ENCODE measurements at regions not wholly inside any gene's neighbourhood (a gene's known extent, or its start where the extent isn't known, plus 50 kb on each side); places are given as distances from the start of the nearest gene placed in this dataset.
"Not testable (repeated sequence)": the region's sequence is repeated elsewhere in the genome, so short reads cannot be mapped to it uniquely, and the experiment has no call there.

DNA sequence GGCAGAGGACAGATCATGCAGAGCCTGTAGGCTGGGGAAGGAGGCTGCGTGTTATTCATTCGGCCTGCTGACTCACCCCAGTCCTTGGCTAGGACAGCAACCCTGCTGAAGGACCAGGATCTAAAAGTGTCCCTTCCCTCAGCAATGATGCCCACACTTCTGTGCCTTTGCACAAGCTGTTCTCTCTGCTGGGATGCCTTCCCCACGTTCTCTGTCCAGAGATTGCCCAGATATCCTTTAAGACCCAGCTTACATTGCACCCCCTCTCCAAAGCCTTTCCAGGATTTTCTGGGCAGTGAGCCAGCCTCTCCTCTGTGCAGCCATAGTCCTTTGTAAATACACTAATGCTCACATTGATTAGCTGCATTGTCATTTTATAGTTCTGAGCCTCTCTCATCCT lies 99.3 kb upstream of the CHD6 start:
- DNase-seq (ENCODE audit: low spot score): peak; percentile 45

DNA sequence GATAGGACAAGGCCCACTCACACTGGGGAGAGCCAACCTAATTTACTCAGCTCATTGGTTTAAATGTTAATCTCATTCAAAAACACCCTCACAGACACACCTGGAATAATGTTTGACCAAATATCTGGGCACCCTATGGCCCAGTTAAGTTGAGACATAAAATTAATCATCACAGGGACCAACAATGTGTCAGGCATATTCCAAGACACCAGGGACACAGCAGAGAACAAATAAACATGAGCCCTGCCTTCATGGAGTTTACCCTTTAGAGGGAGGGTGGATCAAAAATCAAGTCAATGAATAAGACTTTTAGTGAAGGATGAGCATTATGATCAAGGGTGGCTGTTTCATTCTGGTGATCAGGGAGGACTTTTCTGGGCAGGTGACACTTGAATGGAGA lies 98.7 kb upstream of the CHD6 start:
- DNase-seq (ENCODE audit: low spot score): no peak

DNA sequence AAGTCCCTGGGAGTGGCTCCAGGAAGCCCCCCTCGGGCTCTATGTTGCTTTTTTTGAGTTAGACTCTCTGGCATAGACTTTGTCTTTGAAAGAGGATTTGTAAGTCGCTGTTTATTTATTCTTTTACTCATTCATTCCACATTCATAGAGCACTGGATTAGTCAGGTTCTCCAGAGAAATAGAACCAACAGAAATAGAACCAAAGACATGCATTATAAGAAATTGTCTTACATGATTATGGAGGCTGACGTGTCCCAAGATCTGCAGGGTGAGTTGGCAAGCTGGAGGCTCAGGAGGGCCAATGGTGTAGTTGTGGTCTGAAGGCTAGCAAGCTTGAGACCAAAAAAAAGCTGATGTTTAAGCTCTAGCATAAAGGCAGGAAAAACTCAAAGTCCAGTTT lies 98.3 kb upstream of the CHD6 start:
- DNase-seq (ENCODE audit: low spot score): no peak

DNA sequence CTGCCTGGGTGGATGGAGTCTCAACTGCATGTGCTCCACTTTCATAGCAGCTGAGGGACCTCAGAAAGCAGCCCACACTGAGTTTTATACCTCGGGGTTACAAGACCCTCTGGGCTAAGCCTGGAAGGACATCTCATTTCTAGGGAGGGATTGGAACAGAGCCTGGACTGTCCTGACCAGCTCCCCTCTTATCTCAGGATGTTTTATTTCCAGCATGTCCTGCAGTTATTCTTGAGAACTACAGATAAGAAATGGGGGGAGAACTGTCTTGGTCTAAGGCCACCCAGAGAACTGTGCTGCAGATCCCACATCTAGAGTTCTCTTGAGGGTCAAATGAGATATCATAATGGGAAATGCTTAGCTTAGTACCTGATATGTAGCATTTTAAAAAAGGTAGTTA lies 97.3 kb upstream of the CHD6 start:
- DNase-seq (ENCODE audit: low spot score): no peak

DNA sequence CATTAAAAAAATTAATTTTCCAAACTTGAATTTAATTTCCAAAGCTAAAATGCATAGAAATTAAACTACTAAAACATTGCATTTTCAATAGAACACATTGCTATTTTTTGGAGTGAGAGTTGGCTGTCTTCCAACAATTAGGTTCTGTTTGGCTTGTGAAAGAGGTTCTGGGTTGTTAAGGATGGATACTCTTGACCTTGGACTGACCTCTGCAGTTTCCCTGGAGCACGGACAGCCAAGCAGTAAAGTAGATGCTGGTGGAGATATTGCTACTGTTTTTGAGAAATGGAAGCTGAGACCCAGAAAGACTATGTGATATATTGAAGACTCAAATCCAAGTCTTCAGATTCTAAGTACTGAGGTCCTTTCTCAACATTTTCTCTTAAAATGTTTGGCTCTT lies 95.9 kb upstream of the CHD6 start:
- DNase-seq (ENCODE audit: low spot score): no peak

DNA sequence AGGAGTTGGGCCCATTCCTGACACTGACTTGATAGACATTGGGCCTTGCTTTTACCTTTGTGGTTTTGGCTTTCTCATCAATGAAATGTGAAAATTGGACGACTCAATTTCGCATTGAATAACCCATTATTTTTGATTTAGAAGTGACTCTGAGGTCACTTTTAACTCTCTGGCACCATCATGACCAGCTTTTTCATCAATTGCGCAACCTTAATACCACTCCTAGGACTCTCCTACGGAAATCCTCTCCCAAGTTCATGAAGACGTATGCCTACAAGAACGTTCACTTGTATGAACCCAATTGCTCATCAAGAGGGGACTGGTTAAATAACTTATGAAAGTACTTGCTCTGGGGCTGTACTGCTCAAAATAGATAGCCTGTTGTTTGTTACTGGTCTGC lies 86.7 kb upstream of the CHD6 start:
- DNase-seq (ENCODE audit: low spot score): no peak

DNA sequence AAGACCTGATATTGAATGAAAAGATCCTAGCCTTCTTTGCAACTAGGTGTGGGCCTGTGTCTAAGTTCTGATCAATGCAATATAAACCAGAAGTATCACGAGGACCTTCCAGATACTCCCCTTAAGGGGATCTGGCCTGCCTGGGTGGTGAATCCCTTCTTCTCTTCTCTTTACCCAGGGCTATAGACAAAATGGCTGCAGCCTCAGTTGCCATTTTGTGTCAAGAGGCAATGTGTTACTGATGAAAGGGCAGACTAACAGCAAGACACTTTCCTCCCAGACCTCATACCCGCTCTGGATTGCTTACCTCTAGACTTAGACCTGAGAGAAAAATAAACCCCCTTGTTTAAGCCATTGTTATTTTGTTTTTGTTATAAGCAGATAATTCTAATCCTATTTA lies 84.5 kb upstream of the CHD6 start:
- no peak for DNase-seq (ENCODE audit: low spot score)

DNA sequence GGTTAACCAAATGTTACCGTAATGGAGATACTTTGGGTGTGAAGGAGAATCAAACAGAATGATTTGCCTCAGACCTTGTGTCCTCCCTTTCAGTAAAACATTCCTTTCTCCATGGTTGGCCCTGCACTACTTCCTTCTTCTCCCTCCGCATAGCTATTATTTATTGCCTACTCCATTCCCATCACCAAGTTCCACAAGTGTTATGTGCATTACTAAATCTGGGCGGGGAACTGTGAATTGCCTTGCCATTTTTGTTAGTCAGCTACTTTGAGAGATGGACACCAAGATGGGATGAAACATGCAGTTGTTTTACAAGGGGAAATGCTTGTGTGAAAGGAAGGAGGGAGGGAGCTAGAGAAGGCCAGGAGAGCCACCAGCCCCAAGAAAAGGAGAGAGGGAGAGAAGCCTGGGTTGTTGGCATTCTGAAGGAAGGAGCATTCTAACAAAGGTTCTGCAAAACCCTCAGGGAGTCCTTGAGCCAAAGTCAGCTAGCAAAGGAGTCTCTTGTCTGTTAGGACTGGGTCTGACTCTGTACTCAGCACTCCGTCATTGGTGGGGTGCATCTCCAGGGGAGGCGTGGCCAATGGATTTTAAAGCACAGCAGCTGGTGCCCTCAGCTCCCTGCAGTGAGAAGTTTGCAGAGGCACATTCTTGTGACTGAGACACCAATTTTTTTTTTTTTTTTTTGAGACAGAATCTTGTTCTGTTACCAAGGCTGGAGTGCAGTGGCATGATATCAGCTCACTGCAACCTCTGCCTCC lies 83.6 kb upstream of the CHD6 start:
- DNase-seq (ENCODE audit: low spot score): peak; percentile 40

DNA sequence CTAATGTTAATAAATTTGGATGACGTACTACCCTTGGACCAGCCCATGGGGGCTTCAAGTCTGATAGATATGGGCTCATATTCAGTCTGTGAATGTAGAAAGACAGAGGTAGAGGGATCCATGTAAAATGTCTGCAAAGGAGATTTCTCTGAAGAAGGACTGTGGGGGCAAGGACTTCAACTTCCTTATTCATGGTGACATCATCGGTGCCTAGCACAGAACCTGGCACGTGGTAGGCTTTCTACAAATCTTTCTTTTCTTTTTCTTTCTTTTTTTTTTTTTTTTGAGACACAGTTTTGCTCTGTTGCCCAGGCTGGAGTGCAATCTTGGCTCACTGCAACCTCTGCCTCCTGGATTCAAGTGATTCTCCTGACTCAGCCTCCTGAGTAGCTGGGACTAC lies 81.5 kb upstream of the CHD6 start:
- not testable (repeated sequence) for DNase-seq (ENCODE audit: low spot score)

DNA sequence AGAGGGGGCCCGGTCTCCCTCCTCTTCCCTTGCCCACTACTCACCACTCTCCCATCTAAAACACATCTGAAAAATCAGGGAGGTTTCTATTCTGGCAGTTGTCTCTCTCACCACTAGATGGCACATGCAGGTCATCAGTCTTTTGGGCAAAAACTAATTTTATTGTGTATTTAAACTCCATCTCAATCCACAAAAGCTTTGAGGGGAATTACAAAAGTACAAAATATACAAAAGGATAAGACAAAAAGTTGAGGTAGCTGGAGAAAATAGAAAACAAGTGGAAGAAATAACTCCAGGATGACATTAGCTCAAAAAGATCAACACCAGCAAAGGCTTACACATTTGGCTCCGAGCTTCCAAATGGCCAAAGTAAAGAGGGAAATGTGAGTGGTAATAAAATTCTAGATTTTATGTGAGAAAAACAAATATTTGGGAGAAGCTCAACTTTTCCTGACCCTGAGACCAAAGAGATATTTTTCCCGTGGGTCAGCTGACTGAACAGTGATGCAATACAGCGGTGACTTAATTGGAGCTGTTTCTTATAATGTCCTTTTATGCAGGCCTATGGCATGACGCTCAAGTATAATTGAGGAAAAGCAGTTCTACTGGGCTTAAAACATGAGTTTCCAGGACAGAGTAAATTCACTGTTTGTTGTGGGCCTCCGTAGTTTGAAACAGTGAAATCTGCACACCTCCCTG lies 79.8 kb upstream of the CHD6 start:
- peak; percentile 52 for DNase-seq (ENCODE audit: low spot score)

DNA sequence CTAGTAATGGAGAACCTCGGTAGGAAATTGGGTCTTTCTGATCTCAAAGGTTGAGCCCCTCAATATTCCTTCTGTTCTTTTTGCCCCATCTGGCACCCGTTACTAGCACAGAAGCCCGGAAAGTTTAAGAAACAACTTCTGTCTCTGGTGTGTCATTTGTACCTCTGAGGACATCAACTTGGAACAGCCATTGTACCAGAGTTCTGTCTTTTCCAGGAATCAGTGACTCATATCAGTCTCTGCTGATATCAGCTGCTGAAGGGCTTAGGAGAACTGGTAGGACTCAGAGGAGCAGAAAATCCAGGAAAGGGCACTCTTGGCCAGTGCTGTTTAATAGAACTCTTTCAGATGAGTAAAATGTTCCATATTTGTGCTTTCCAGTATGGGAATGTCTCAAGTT lies 78.3 kb upstream of the CHD6 start:
- no peak for DNase-seq (ENCODE audit: low spot score)

DNA sequence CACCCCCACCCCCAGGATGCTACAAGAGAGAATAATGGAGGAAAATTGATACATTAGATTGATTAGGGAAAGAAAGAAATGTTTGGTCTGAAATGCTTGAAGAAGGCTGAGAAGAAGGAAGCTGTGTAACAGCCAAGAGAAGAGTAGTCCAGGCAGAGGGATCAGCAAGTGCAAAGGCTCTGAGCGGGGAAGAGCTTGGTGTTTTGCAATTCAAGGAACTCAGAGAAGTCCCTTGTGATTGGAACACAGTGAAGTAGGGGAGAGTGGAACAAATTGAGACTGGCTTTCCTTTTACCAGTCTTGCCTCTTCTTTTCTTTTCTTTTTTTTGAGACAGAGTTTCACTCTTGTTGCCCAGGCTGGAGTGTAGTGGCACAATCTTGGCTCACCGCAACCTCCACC lies 76.6 kb upstream of the CHD6 start:
- DNase-seq (ENCODE audit: low spot score): no peak

DNA sequence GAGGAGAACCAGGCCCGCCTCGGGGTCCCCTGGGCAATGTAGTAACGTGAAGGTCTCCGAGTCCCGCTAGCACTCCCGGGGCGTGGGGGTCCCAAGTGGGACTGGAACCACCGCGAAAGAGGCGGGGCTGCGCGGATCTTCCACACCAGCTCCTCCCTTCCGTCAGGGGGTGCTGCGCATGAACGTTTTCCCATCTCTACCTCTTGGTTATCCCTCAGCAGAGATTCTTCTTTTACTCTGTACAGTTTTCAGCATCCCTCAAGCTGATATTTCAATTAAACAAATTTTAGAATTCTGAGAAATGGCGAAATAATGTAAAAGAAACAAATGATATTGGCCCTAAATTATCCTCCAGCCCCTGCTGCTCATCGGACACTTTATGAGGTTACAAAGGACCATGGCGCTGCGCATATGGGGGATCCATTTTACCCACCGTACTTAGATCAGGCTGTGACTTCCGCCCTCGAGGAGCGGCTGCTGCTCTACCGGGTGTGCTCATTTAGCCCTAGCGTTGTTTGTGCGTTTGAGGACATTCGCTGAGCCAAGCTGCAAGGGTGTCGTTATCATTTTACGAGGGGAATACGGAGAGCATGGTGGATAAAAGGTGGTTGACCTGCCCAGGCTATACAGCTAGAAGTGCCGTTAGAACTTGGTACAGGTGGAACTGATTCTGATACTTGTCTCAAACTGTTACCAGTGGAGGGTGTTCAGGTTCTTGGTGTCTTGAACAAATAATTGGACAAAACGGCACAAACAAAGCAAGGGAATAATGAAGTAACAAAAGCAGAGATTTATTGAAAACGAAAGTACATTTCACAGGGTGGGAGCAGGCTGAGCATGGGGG lies 75.2 kb upstream of the CHD6 start:
- DNase-seq (ENCODE audit: low spot score): peak; percentile 84

DNA sequence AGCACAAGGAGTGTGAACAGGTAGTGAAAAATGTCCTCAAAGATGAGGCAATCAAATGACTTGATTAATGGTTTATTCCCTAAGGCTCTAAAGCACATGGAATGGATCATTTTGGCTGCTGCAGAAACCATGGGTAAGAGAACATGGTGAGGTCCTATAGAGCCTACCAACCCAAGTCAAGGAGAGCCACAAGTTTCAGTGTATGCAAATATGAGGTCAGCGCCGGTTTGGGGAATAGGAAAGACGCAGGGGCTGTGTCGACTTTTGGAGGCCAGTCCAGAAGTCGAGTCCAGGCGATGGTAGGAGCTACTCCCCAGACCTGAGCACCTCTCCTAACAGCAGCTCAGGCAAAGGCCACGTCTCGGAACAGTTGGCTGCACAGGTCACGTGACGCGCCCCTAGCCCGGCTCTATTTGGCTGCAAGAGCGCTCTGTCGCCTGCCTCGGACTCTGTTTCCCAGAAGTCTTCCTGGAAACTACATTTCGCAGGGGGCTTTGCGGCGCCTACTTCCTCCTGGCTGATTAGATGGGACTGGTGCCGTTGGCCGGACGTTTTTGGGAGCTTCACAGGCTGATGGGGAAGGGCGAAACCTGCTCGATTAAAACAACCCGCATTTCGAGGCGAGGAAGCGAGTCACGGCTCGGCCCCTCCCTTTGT lies 74.4 kb upstream of the CHD6 start:
- peak; percentile 35 for DNase-seq (ENCODE audit: low spot score)

DNA sequence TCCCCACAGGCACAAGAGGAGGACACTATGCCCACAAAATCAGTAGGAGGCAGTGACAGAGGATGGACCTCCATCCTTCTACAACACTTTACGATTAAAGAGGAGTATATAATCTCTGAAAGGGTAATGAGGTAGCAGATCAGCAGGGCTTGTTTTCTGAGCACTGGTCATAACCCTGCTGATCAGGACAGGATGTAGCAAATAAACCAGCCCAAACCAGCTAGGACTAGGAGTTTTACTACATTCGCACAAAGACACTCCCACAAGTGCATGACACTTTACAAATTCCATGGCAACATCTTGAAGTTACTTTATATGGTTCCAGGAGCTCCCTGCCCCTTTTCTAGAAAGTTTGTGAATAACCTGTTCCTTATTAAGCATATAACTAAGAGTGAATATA lies 73.3 kb upstream of the CHD6 start:
- DNase-seq (ENCODE audit: low spot score): no peak

DNA sequence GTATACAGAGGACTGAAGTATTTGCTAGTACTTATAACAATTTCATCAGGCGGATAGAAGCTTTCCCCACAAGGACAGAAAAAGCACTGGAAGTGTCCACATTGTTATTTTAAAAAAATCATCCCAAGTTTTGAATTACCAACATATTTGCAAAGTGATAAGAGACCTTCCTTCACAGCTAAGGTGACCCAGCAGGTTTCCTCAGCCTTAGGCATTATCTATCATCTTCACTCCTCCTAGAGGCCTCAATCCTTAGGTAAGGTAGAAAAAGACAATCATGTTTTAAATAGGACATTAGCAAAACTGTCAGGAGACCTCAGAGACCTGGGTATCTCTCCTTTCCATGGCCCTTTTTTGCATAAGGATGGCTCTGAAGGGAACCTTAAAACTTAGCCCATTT lies 72.5 kb upstream of the CHD6 start:
- DNase-seq (ENCODE audit: low spot score): no peak

DNA sequence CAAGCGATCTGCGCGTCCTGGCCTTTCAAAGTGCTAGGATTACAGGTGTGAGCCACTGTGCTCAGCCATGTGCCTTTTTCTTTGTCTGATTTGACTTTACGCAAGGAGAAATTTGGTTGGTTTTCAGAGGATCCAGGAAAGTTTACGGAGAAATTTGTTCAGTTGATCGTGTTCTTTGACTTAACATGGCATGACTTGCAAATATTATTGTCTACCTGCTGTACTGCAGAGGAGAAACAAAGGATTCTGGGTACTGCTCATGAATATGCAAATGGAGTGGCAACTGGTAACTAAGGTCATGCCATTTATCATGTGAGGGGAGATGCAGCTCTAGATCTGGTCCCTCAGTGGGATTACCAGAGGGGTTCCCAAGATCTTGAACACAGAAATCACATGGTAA lies 68.8 kb upstream of the CHD6 start:
- no peak for DNase-seq (ENCODE audit: low spot score)

DNA sequence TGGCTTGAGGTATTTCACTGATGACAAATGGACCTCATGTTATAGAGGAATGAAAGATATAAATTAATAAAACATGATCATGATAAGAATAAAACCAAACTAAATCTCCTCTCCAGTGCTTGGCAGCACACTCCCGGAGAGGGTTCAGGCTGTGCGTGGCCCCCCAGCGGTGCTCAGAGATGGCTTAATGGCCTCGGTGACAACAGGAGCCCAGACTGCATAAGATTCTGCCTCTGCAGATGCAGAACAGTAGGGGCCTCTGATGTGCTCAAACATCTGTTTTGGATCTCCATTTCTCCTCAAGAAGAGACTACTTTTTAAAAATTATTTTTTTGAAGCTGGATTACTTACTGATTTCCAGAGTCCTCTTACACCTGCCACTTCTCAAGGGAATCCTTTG lies 67.0 kb upstream of the CHD6 start:
- DNase-seq (ENCODE audit: low spot score): not testable (repeated sequence)

DNA sequence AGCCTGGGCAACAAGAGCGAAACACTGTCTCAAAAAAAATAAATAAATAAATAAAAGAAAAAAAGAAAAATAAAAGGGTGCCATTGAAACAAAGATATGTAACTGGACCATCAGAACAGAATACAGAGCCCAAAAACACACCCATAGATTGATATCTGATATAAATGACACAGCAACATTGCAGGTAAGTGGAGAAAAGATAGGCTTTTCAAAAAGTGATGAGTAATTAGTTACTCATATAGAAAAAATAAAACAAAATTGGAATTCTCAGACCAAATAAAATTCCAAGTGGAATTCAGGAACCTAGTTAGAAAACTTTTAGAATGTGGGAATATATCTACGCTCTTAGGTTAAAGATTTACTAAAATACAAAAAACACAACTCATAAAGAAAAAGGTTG lies 60.6 kb upstream of the CHD6 start:
- DNase-seq (ENCODE audit: low spot score): no peak

DNA sequence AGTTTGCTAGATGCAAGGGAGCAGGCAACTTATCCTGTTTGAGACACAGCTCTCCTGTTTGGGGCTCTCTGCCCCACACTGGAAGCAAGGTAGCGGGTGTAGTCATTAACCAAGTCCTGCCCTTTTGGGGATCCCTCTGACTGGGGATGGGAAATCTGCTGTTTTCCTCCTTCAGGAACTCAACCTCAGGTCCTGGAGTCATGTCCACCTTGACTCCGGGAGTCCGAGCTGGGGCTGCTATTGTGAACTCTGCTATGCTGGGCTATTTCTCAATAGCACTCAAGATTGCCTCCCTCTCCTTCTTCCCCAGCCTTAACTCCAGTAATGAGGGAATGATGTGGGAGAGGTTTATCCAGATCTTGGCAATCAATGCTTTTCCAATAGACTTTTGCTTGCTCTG lies 54.1 kb upstream of the CHD6 start:
- DNase-seq (ENCODE audit: low spot score): no peak

DNA sequence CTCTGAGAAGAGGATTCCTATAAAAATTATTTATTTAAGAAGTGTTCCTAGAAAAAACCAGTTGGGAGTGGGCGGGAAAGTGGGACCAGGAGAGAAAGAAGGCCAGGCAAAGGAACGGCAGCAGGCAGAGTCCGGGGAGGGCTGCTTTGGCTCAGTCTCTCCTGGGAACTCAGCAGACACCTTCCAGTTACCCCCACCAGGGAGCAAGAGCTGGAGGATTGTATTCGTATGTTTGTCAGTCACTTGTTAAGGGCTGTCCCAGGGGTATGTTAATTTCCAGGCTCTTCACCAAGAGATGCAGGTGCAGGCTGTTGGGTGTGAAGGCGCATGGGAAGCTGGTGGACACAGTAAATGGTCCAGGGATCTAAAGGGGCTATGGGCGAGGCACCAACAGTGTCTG lies 53.0 kb upstream of the CHD6 start:
- no peak for DNase-seq (ENCODE audit: low spot score)

DNA sequence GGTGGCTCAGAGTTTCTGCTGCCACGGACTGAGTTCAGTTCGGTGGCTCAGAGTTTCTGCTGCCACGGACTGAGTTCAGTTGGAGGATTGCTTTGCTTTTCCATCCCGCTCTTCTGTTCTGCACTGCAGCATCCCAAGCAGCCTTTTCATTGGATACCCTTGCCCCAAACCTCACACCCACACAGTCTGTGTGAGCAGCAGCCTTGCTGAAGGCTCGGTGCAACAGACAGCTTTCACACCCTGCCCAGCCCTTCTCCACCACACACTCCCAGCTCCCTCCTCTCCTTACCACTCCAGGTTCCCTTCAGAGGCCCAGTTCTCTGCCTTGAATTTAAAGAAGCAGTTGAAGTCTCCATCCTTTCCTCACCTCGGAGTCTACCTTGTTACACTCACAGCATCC lies 52.5 kb upstream of the CHD6 start:
- DNase-seq (ENCODE audit: low spot score): no peak

All from AG08395 (cell line).